ENCODE measurements at regions not wholly inside any gene's neighbourhood (a gene's known extent, or its start where the extent isn't known, plus 50 kb on each side); places are given as distances from the start of the nearest gene placed in this dataset.

GRCh38 chr3:40971191-40972168, 227.8 kb upstream of the CTNNB1 start:
- H3K9me2 ChIP-seq (replicated peaks; ENCODE audit: low read depth, low read length) = no peaks in the 10 kb centered on the region
- no peaks in the 10 kb centered on the region; the same call in 1 of the 2 replicates for H3K9me3 ChIP-seq (ENCODE audit: insufficient read depth, low read depth, low read length)
- H4K20me1 ChIP-seq (ENCODE audit: insufficient read depth, low read length, poor library complexity, severe bottlenecking) = no peaks in the 10 kb centered on the region
- H3K4me3 ChIP-seq (ENCODE audit: low read length, poor library complexity, severe bottlenecking) = no peak overlapping the region
- no peak overlapping the region for H3K4me2 ChIP-seq (ENCODE audit: low read depth, low read length, poor library complexity, severe bottlenecking)
- H3K36me3 ChIP-seq (ENCODE audit: insufficient read depth, low read length) = no peaks in the 10 kb centered on the region
- peaks cover 34% of the 10 kb centered on the region for H3K27me3 ChIP-seq (ENCODE audit: insufficient read depth, low read length, poor library complexity, severe bottlenecking)
- H3K79me2 ChIP-seq (ENCODE audit: insufficient read depth, low read length) = no peaks in the 10 kb centered on the region
- H3F3A ChIP-seq (ENCODE audit: low read depth) = no peaks in the 10 kb centered on the region
- H3K9ac ChIP-seq (ENCODE audit: low read depth, low read length, poor library complexity, severe bottlenecking) = no peak overlapping the region
- peaks cover 5% of the 10 kb centered on the region for H3K4me1 ChIP-seq (ENCODE audit: insufficient read depth, low read length, poor library complexity, severe bottlenecking)
- no peak overlapping the region for H2AFZ ChIP-seq (ENCODE audit: low read length)
- TF ChIP-seq EZH2phosphoT487 (IDR thresholded peaks at IDR 0.05; ENCODE audit: borderline replicate concordance) (no peak), CTCF (conservative IDR thresholded peaks at IDR 0.05; ENCODE audit: low read length) (no peak)

- Histone ChIP-seq H4K20me1 (ENCODE audit: insufficient read depth, low read length, poor library complexity, severe bottlenecking) (no peaks in the 10 kb centered on the region), H2AFZ (ENCODE audit: low read length) (no peak overlapping the region), H3K9me2 (replicated peaks; ENCODE audit: low read depth, low read length) (no peaks in the 10 kb centered on the region), H3K79me2 (ENCODE audit: insufficient read depth, low read length) (no peaks in the 10 kb centered on the region), H3K4me2 (ENCODE audit: low read depth, low read length, poor library complexity, severe bottlenecking) (no peak overlapping the region), H3K4me1 (ENCODE audit: insufficient read depth, low read length, poor library complexity, severe bottlenecking) (peaks cover 5% of the 10 kb centered on the region), H3K27me3 (ENCODE audit: insufficient read depth, low read length, poor library complexity, severe bottlenecking) (peaks cover 32% of the 10 kb centered on the region), H3F3A (ENCODE audit: low read depth) (no peaks in the 10 kb centered on the region), H3K9ac (ENCODE audit: low read depth, low read length, poor library complexity, severe bottlenecking) (no peak overlapping the region), H3K4me3 (ENCODE audit: low read length, poor library complexity, severe bottlenecking) (no peak overlapping the region), H3K36me3 (ENCODE audit: insufficient read depth, low read length) (no peaks in the 10 kb centered on the region), H3K9me3 (ENCODE audit: insufficient read depth, low read depth, low read length) (no peaks in the 10 kb centered on the region; the same call in 1 of the 2 replicates)
- no peak for TF ChIP-seq EZH2phosphoT487 (IDR thresholded peaks at IDR 0.05; ENCODE audit: borderline replicate concordance)
Measured at GRCh38 chr3:40972350-40972749, 227.0 kb upstream of the CTNNB1 start.

GRCh38 chr3:40973141-40973540, 226.2 kb upstream of the CTNNB1 start:
- Histone ChIP-seq H3K4me2 (ENCODE audit: low read depth, low read length, poor library complexity, severe bottlenecking) (no peak overlapping the region), H3K79me2 (ENCODE audit: insufficient read depth, low read length) (no peaks in the 10 kb centered on the region), H3K9ac (ENCODE audit: low read depth, low read length, poor library complexity, severe bottlenecking) (no peak overlapping the region), H3K27me3 (ENCODE audit: insufficient read depth, low read length, poor library complexity, severe bottlenecking) (peaks cover 27% of the 10 kb centered on the region), H3K4me1 (ENCODE audit: insufficient read depth, low read length, poor library complexity, severe bottlenecking) (peaks cover 5% of the 10 kb centered on the region), H3K9me2 (replicated peaks; ENCODE audit: low read depth, low read length) (no peaks in the 10 kb centered on the region), H2AFZ (ENCODE audit: low read length) (no peak overlapping the region), H3K4me3 (ENCODE audit: low read length, poor library complexity, severe bottlenecking) (no peak overlapping the region), H3K9me3 (ENCODE audit: insufficient read depth, low read depth, low read length) (no peaks in the 10 kb centered on the region), H3K36me3 (ENCODE audit: insufficient read depth, low read length) (no peaks in the 10 kb centered on the region), H4K20me1 (ENCODE audit: insufficient read depth, low read length, poor library complexity, severe bottlenecking) (no peaks in the 10 kb centered on the region), H3F3A (ENCODE audit: low read depth) (no peaks in the 10 kb centered on the region)
- TF ChIP-seq EZH2phosphoT487 (IDR thresholded peaks at IDR 0.05; ENCODE audit: borderline replicate concordance) = no peak
- no peak for TF ChIP-seq CTCF (conservative IDR thresholded peaks at IDR 0.05; ENCODE audit: low read length)

Data from Loucy (cell line).